ENCODE measurements at regions not wholly inside any gene's neighbourhood (a gene's known extent, or its start where the extent isn't known, plus 50 kb on each side); places are given as distances from the start of the nearest gene placed in this dataset.

- TF ChIP-seq POLR2A (IDR thresholded peaks at IDR 0.05) = no peak
- no peak for TF ChIP-seq POLR2AphosphoS5 (IDR thresholded peaks at IDR 0.05; ENCODE audit: insufficient read depth in 1 of 2, low read depth in 1 of 2)
- TF ChIP-seq CTCF (IDR thresholded peaks at IDR 0.05) = no peak
Observed at GRCh38 chr9:26373616-26374015, 519.0 kb downstream of the CAAP1 start.
